PFSK-1 (cell line): ENCODE measurements at regions not wholly inside any gene's neighbourhood (a gene's known extent, or its start where the extent isn't known, plus 50 kb on each side); places are given as distances from the start of the nearest gene placed in this dataset.

Experiments used
- FOXP2 ChIP-seq: optimal IDR thresholded peaks from 2 replicates; pipeline ENCODE3; 2011; ENCODE audit warnings: borderline replicate concordance, control low read depth, inconsistent platforms; ENCODE audit not compliant: insufficient read depth; ENCODE audit errors: extremely low read length, extremely low read depth
- POLR2AphosphoS5 ChIP-seq: IDR thresholded peaks from 2 replicates; pipeline ENCODE4 v1.6.1; 2012; ENCODE audit warnings: low read depth, mild to moderate bottlenecking, control low read depth, low read length, moderate library complexity
- REST ChIP-seq, 2 experiments: IDR thresholded peaks; 2 replicates each; pipeline versions ENCODE4 v1.6.1 to v1.8.0; 2011 to 2012; ENCODE audit warnings: low read depth in 2 of 2, low read length in 2 of 2, control low read depth in 1 of 2, inconsistent platforms in 1 of 2, mild to moderate bottlenecking in 1 of 2, moderate library complexity in 1 of 2; ENCODE audit not compliant: insufficient read depth in 1 of 2
- SIN3A ChIP-seq: IDR thresholded peaks from 2 replicates; pipeline ENCODE4 v1.6.1; 2012; ENCODE audit warnings: mild to moderate bottlenecking, low read length, moderate library complexity, borderline replicate concordance; ENCODE audit not compliant: insufficient read depth
- TAF1 ChIP-seq: IDR thresholded peaks from 2 replicates; pipeline ENCODE4 v1.6.1; 2012; ENCODE audit warnings: low read length, control low read depth, borderline replicate concordance; ENCODE audit not compliant: insufficient read depth

- TF ChIP-seq FOXP2 (no peak), REST (IDR thresholded peaks at IDR 0.05; ENCODE audit: insufficient read depth in 1 of 2, low read depth in 2 of 2, low read length in 2 of 2) (no peak), POLR2AphosphoS5 (no peak), TAF1 (no peak), SIN3A (no peak)
These were observed 144.4 kb upstream of the ARHGAP5 start for GRCh38 chr14:31932675-31933074.

DNA sequence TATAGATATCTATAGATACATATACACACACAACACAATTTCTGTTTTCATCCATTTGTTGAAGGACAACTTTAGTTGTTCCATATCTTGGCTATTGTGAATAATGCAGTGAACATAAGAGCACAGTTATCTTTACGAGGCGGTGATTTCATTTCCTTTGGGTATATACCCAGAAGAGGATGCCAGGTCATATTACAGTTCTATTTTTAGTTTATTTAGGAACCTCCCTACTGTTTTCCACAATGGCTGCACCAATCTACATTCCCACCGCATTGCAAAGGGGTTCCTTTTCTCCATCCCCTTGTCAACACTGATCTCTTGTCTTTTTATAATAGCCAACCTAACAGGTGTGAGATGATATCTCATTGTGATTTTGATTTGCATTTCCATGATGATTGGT lies 143.4 kb upstream of the ARHGAP5 start:
- TF ChIP-seq FOXP2 (no peak), REST (IDR thresholded peaks at IDR 0.05; ENCODE audit: insufficient read depth in 1 of 2, low read depth in 2 of 2, low read length in 2 of 2) (no peak), TAF1 (no peak), POLR2AphosphoS5 (no peak), SIN3A (no peak)

DNA sequence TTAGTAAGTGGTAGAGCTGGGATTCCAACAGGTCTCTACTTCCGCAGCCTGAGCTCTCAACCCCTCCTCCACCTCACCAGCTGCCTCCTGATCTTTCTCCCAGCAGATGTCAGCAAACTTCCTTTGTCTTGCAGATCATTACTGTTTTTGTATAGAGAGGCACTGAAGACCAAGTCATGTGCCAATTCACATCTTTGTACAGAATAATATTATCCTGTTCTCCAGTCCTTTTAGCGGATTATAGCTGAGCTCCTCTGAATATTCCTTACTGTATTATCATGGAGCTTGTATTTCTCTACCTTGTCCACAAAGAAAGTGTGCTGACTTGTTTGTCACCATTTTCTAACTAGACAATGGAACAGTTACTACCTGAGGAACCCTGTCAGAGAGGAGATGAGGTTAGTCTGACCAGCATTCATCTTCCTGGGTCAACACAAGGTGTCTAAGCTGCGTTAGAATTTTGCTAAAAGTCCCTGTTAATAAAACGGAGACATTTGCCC lies 142.3 kb upstream of the ARHGAP5 start:
- TF ChIP-seq TAF1 (no peak), SIN3A (no peak), POLR2AphosphoS5 (no peak), FOXP2 (no peak), REST (IDR thresholded peaks at IDR 0.05; ENCODE audit: insufficient read depth in 1 of 2, low read depth in 2 of 2, low read length in 2 of 2) (no peak)

DNA sequence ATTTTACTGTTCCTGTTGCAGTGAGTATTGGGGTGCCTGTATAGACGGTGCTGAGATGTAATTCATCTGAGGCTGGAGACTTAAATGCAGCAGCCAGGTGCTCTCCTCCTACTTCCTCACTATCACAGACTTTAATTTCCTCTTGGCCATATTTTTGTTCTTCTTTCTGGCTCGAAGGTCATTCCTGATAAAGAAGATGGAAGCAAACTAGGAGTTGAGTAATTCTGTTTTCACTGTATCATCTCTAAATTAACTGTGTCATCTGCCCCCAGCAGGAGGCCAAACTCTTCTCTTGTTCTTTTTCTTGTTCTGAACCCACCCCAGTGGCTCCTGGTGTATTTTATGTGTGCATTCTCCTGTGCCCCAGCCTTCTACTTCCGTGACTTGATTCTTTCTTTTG lies 141.7 kb upstream of the ARHGAP5 start:
- TF ChIP-seq POLR2AphosphoS5 (no peak), FOXP2 (no peak), SIN3A (no peak), TAF1 (no peak), REST (IDR thresholded peaks at IDR 0.05; ENCODE audit: insufficient read depth in 1 of 2, low read depth in 2 of 2, low read length in 2 of 2) (no peak)

- no peak for TF ChIP-seq SIN3A
- no peak for TF ChIP-seq POLR2AphosphoS5
- no peak for TF ChIP-seq FOXP2
- TF ChIP-seq TAF1, result no peak
- no peak for TF ChIP-seq REST (IDR thresholded peaks at IDR 0.05; ENCODE audit: insufficient read depth in 1 of 2, low read depth in 2 of 2, low read length in 2 of 2)
These were observed 141.0 kb upstream of the ARHGAP5 start for GRCh38 chr14:31936115-31936514.
